ENCODE measurements at regions not wholly inside any gene's neighbourhood (a gene's known extent, or its start where the extent isn't known, plus 50 kb on each side); places are given as distances from the start of the nearest gene placed in this dataset.
"Not testable (repeated sequence)": the region's sequence is repeated elsewhere in the genome, so short reads cannot be mapped to it uniquely, and the experiment has no call there.

- DNase-seq = not testable (repeated sequence)
Observed at GRCh38 chr7:35910621-35911020, 109.8 kb downstream of the SEPTIN7 start.

DNA sequence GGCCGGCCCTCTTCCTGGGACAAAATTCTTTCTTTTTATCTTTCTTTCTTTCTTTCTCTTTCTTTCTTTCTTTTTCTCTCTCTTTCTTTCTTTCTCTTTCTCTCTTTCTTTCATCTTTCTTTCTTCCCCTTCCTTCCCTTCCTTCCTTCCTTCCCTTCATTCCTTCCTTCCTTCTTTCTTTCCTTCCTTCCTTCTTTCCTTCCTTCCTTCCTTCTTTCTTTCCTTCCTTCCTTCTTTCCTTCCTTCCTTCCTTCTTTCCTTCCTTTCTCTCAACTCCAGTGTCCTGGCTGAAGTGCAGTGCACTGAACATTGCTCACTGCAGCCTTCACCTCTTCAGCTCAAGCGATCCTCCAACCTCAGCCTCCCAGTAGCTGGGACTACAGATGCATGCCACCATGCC lies 112.5 kb downstream of the SEPTIN7 start:
- DNase-seq = not testable (repeated sequence)

DNA sequence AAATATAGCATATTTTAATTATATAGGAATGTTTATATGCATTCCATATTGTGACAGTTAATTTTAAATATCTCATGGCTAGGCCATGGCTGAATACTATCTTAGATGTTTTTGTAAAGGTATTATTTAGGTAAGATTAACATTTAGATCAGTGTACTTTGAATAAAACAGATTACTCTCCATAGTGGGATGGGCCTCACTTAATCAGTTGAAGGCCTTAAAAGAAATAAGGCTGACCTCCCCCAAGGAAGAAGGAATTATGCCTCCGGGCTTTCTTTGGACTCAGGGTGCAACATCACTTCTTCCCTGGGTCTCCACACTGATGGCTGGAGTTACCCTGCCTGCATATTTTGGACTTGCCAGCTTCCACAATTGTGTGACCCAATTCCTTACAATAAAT lies 113.4 kb downstream of the SEPTIN7 start:
- DNase-seq = not testable (repeated sequence)

DNA sequence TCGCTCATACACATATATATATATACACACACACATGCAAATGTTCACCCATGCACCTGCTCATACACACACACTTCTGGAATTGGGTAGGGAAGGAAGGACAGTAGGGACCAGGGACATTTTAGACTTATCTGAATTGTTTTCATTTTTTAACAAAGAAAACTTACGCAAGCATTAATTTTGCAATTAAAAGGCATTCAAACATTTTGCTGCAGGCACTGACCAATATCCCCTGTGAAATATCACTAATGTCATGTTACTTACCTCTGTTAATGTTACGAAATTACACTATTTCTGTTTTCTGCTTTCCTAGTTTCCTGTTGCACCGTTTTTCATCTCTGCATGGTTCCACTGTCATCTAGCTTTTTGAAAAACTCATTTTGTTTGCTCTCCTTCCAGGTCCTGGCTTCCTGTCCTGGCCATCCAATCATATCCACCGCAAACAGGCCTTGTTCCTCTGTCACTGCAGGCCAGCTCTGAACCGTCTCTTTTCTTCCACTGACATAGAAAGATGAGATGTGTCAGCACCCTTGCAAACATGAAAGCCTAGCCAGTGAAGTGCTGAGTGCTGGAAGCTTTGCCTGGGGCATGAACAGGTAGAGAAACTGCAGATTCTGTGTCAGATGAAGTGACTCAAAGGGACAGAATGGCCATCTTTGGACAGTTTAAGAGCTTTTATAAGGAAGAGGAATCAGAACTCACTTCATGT lies 114.5 kb downstream of the SEPTIN7 start:
- DNase-seq = not testable (repeated sequence)

- not testable (repeated sequence) for DNase-seq
Observed at GRCh38 chr7:35918217-35918616, 117.4 kb downstream of the SEPTIN7 start.

GRCh38 chr7:35919607-35920006 lies 118.8 kb downstream of the SEPTIN7 start:
- not testable (repeated sequence) for DNase-seq

DNA sequence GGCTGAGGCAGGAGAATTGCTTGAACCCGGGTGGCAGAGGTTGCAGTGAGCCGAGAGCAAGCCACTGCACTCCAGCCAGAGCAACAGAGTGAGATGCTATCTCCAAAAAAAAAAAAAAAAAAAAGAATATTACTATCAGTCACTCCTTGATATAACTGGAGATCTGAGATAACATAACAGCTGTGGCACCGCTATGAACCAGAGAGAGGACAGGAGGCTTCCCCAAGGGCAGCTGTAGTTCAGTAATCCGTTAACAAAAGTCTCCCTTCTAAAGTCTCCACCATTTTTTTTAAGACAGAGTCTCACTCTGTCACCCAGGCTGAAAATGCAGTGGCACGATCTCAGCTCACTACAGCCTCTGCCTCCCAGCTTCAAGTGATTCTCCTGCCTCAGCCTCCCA lies 120.5 kb downstream of the SEPTIN7 start:
- not testable (repeated sequence) for DNase-seq

DNA sequence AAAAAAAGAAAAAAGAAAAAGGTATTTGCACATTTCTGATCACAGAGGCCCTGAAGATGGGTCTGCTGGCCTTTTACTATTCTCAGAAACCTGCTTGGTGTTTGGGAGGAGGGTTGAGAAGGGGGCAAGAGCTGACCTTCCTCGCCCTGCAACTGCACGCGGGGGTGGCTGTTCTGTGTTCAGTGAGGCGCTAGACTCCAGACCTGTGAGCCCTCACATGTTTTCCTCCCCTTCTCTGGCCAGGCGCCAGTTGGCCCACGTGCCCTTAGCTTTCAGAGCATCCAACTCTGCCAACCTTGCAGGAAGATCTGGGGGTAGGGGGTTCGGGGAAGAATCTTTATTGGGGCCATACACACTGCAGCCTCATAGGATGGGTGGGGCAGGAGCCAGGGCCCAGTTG lies 123.8 kb downstream of the SEPTIN7 start:
- not testable (repeated sequence) for DNase-seq

GRCh38 chr7:35926966-35927365 lies 126.1 kb downstream of the SEPTIN7 start:
- DNase-seq = not testable (repeated sequence)

DNA sequence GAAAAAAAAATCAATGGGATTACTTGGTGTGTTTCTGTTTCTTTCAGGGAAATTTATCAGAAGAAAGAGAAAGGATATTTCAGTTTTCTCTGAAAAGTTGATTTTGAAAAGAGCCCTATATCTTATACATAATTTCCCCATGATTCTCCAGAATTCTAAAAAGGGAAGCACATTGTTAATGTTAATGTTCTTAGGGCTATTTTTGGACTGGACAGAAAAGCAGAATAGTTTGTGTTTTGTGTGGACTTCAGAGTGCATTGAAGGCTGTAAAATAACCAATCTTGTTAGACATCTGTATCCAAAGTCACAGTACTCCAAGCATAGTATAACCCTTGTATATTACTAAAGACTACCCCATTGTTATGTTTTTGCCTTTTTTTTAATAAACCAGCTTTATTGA lies 130.3 kb downstream of the SEPTIN7 start:
- not testable (repeated sequence) for DNase-seq

DNA sequence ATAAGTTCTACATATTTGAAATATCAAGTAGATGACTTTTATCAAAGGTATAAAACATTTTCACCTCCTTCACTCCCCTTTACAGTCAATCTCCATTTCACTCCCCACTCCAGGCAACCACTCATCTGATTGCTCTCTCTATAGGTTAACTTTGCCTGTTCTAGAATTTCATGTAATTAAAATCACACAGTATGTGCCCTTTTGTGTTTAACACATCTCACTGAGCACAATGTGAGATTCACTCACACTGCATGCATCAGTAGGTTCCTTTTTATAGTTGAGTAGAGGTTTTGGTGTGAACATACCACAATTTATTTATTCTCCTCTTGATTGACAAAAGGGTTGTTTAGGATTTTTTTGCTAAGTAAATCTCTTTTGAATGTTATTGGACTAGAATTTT lies 130.7 kb downstream of the SEPTIN7 start:
- not testable (repeated sequence) for DNase-seq

GRCh38 chr7:35940695-35941094 lies 139.8 kb downstream of the SEPTIN7 start:
- not testable (repeated sequence) for DNase-seq

DNA sequence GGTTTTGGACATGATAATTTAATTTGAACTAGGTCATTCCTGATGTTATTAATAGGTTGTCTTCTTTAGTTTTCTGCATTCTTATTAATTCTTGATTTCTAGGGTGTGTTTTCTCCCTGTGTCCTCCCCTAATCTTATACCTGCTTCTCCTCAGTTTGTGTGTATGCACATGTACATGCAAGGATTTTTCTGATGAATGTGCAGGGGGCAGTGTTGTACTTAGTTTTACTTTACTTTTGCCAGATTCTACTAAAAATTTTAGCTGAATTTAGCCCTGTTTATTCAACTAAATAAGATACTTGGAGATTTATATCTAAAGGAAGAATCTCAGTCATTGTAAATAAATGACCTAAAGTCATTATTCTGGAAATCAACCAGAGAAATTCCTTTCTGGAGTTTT lies 144.8 kb downstream of the SEPTIN7 start:
- DNase-seq = not testable (repeated sequence)

- DNase-seq = not testable (repeated sequence)
Observed at GRCh38 chr7:35955735-35956134, 154.9 kb downstream of the SEPTIN7 start.

- not testable (repeated sequence) for DNase-seq
Observed at GRCh38 chr7:35956988-35957387, 156.1 kb downstream of the SEPTIN7 start.

- DNase-seq = not testable (repeated sequence)
Observed at GRCh38 chr7:35961260-35961659, 160.4 kb downstream of the SEPTIN7 start.

GRCh38 chr7:35962607-35963006 lies 161.8 kb downstream of the SEPTIN7 start:
- not testable (repeated sequence) for DNase-seq

GRCh38 chr7:35967366-35968139 lies 166.7 kb downstream of the SEPTIN7 start:
- DNase-seq = no peak

DNA sequence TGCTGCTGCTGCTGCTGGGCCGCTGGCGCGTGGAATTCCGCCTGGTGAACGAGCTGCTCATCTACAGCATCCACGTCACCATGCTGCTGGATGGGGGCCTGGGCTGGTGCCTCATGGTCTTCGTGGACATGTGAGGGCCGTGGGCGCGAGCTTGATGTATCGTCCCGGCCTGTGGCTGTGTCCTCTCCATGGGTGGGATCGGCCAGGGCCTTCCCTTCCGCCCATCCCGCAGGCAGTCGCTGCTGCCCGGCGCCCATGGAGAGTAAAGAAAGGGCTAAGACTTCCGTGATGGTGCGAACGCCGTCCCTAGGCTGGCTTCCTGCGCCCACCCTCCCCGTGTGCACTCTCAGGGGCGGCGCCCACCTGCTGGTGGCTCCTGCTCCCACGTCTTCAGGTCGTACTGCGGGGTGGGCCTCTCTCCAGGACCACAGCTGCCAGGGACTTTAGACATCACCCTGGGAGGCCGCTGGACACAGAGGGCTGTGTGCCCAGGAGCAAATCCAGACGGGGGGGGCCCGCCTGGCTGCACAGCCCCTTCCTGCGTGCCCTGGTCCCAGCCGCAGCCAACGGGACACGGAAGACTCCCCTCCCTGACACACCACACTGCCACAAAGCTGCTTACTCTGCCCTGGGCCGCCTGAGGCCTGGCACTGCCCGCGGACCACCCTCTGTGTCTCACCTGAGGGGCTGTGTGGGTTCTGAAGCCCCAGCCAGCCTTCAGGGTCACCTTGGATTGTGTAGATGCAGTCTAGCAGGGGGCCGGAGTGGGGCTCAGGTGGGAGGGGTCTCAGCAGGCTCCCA lies 167.5 kb downstream of the SEPTIN7 start:
- no peak for DNase-seq

DNA sequence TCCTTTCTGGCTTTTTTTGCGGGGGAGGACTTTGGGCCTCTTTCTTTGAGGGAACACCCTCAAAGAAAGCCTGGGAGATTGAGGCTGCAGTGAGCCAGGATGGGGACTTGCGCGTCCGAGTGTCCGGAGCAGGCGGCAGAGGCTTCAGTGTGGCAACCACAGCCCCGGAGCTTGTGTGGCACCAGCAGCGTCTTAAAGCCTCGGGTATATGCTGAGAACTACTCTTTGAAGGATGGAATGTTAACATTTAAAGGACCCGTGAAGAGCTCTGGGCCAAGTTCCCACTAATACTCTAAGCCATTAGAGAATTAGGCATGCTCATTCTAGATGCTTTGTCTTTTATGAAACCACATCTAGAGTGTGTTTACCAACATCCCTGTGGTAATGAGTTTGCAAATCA lies 168.2 kb downstream of the SEPTIN7 start:
- no peak for DNase-seq

DNA sequence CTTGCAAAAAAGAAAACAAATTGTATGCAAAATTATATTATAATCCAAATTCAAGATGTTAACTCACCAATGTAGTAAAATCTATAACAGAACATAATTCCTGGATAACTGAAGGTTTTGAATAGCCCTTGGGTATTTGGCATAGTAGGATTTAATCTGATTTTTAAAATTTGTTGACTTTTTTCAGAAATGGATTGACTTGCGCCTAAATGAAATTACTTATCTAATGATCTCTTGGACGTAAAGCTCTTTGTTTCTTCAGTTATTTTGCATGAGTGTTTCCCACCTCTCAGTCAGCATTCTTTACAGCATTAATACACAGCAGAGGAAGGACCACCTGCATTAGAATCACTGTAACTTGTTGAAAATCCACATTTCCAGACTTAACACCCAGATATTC lies 169.6 kb downstream of the SEPTIN7 start:
- no peak for DNase-seq

- DNase-seq = no peak
Observed at GRCh38 chr7:35971133-35971891, 170.5 kb downstream of the SEPTIN7 start.

Measured in SW 1271 (cell line).